ENCODE measurements at regions not wholly inside any gene's neighbourhood (a gene's known extent, or its start where the extent isn't known, plus 50 kb on each side); places are given as distances from the start of the nearest gene placed in this dataset.

GRCh38 chrX:27404366-27404765, 58.8 kb downstream of the PPP4R3C start:
- no peak for DNase-seq (ENCODE audit: low read depth)
- TF ChIP-seq CTCF (IDR thresholded peaks at IDR 0.05; ENCODE audit: insufficient read depth, low read depth, low read length) = no peak
- no peak overlapping the region for H3K4me3 ChIP-seq (ENCODE audit: low read depth, low read length)

DNA sequence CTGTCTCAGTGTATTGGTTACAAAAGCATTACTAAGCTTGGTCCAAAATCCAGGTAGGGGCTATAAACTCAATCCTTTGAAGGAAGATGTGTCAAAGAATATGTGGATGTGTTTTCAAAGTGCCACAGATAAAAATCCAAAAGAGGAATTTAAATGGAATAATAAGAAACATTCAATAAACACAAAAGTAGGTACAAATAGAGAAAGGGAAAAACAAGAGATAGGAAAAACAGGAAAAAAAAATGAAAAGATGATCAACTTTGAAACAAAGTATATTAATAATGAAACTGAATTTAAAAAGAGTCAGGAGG, 64.0 kb downstream of the PPP4R3C start:
- TF ChIP-seq CTCF (IDR thresholded peaks at IDR 0.05; ENCODE audit: insufficient read depth, low read depth, low read length) = no peak
- no peak for DNase-seq (ENCODE audit: low read depth)
- no peak overlapping the region for H3K4me3 ChIP-seq (ENCODE audit: low read depth, low read length)

DNA sequence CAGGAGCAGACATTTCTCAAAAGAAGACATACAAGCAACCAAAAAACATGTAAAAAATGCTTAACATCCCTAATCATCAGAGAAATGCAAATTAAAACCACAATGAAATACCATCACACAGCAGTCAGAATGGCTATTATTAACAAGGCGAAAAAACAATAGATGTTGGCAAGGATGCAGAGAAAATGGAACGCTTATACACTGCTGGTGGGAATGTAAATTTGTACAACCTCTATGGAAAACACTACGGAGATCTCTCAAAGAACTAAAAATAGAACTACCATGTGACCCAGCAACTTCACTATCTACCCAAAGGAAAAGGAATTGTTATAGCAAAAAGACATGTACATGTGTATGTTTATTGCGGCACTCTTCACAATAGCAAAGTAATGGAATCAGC, 71.5 kb downstream of the PPP4R3C start:
- DNase-seq (ENCODE audit: low read depth) = no peak
- H3K4me3 ChIP-seq (ENCODE audit: low read depth, low read length) = no peak overlapping the region

DNA sequence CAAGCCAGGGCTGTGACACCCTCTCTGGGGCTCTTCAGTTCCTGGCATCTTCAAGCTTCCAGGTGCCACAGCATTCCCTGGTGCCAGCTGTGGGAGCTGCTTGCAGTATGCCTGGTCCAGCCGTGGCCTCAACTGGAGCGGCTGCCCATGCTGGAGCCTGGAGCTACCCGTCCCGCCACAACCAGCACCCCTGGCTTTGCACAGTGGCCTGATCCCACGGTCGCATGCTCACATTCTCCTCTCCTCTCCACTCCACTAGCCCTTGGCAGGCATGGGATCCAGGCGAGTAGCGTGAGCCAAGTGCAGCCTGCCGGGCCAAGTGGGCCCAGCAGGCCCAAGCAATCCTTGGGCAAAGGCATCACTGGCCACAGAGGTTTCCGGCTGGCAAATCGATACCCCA, 81.7 kb downstream of the PPP4R3C start:
- DNase-seq (ENCODE audit: low read depth) = no peak
- TF ChIP-seq CTCF (IDR thresholded peaks at IDR 0.05; ENCODE audit: insufficient read depth, low read depth, low read length) = no peak

More for the DNA sequence above, 71.5 kb downstream of the PPP4R3C start:
- TF ChIP-seq CTCF (IDR thresholded peaks at IDR 0.05; ENCODE audit: insufficient read depth, low read depth, low read length) = no peak

GRCh38 chrX:27380163-27380845, 82.8 kb downstream of the PPP4R3C start:
- TF ChIP-seq CTCF (IDR thresholded peaks at IDR 0.05; ENCODE audit: insufficient read depth, low read depth, low read length) = no peak
- DNase-seq (ENCODE audit: low read depth) = no peak
- no peak overlapping the region for H3K4me3 ChIP-seq (ENCODE audit: low read depth, low read length)

More for the DNA sequence above, 81.7 kb downstream of the PPP4R3C start:
- H3K4me3 ChIP-seq (ENCODE audit: low read depth, low read length) = no peak overlapping the region

GRCh38 chrX:27354021-27354420, 109.1 kb downstream of the PPP4R3C start:
- DNase-seq (ENCODE audit: low read depth) = no peak
- TF ChIP-seq CTCF (IDR thresholded peaks at IDR 0.05; ENCODE audit: insufficient read depth, low read depth, low read length) = no peak
- no peak overlapping the region for H3K4me3 ChIP-seq (ENCODE audit: low read depth, low read length)

- no peak for TF ChIP-seq CTCF (IDR thresholded peaks at IDR 0.05; ENCODE audit: insufficient read depth, low read depth, low read length)
Observed at GRCh38 chrX:27350476-27350875, 112.7 kb downstream of the PPP4R3C start.

More at GRCh38 chrX:27350476-27350875, 112.7 kb downstream of the PPP4R3C start:
- no peak overlapping the region for H3K4me3 ChIP-seq (ENCODE audit: low read depth, low read length)
- DNase-seq (ENCODE audit: low read depth) = no peak
